GM18861 (cell line): ENCODE measurements at regions not wholly inside any gene's neighbourhood (a gene's known extent, or its start where the extent isn't known, plus 50 kb on each side); places are given as distances from the start of the nearest gene placed in this dataset.

ENCODE experiments used
- ATAC-seq: cut with Tn5 transposase; IDR thresholded peaks from one replicate; pipeline ENCODE4 v1.9.1; 2021; ENCODE audit not compliant: unreplicated experiment

GRCh38 chr10:84078771-84079170, 60.5 kb upstream of the GHITM start:
- ATAC-seq: no peak

DNA sequence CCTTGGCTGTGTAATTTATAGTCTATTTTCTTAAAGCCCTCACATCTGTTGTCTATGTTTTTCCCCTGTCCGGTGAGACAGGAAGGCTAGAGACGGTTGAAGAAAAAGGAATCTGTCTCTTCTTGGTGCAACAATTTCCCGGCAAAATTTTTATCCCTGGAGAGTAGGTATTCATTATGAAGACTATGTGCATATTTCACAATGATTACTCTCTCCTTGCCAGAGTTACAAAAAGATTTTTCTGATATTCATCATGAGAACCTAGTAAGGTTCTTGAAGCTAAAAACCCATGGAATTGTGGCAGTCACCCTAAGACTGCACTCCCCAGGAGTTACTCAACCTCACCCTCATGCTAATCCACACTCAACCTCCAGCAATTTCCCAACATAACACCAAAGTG, 55.0 kb upstream of the GHITM start:
- no peak for ATAC-seq

GRCh38 chr10:84087202-84087601, 52.1 kb upstream of the GHITM start:
- ATAC-seq: no peak

GRCh38 chr10:84088626-84089025, 50.7 kb upstream of the GHITM start:
- ATAC-seq: no peak

DNA sequence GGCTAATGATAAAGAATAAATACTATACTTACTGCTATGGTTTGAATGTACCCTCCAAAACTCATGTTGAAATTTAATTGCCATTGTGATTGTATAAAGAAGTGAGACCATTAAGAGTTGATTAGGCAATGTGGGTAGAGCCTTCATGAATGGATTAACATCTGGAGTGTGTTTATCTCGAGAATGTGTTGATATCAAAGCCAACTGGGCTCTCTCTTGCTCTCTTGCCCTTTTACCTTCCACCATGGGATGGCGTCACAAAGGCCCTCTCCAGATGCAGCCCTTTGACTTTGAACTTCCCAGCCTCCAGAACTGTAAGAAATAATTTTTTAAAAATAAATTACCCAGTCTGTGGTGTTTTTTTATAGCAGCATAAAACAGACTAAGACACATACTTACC, 50.1 kb upstream of the GHITM start:
- no peak for ATAC-seq
